ENCODE measurements at regions not wholly inside any gene's neighbourhood (a gene's known extent, or its start where the extent isn't known, plus 50 kb on each side); places are given as distances from the start of the nearest gene placed in this dataset.
"Not testable (repeated sequence)": the region's sequence is repeated elsewhere in the genome, so short reads cannot be mapped to it uniquely, and the experiment has no call there.

DNA sequence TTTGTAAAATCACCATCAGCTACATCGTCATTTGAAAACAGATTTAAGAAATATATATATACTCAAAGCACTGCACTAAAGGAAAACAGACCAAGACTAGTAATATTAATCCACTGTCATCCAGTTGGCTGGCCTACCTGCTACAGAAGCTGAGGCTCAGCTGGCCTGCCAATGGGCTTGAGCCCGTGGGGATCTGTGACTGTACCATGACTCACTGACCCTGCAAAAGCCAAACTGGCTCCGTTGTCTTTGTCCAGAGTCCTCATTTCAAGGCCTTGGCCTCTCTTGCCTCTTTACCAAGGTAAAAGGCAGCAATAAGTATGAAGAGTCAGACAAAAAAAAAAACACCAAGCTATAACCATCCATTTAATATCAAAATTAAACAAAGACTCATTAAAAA, 463.5 kb upstream of the RASGRP1 start:
- Histone ChIP-seq H3K9me3 (ENCODE audit: control insufficient read depth, low read length) (no peaks in the 10 kb centered on the region), H3K27ac (ENCODE audit: low read depth, low read length, severe bottlenecking) (no peak overlapping the region), H3K4me1 (ENCODE audit: control insufficient read depth, insufficient read depth, low read length, poor library complexity, severe bottlenecking) (peaks cover 5% of the 10 kb centered on the region), H3K4me3 (ENCODE audit: extremely low read depth, insufficient read depth, low read length, poor library complexity, severe bottlenecking) (no peak overlapping the region), H3K36me3 (ENCODE audit: control insufficient read depth, insufficient read depth, low read length) (no peaks in the 10 kb centered on the region)
- 52 to 77% methylated on average over 2 of the region's 3 CpGs for WGBS, 2 experiments (ENCODE audit: insufficient coverage in 2 of 2)

DNA sequence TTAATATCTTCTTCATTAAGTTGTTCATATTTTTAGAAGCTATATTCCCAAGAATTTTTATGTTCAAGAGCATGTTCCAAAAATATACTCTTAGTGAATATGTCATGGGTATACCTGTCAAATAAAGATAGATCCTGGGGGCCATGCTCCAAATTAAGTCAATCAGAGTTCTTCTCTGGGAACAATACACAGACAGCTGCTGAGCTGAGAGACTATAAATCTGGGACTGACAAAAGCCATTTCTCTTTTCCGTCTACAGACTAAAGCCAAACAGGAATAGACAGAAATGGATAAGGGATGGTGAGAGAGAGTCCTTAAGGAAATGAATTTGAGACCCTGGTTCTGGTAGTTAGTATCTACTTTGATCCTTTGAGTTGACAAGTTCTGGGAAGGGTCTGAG, 465.1 kb upstream of the RASGRP1 start:
- no peaks in the 10 kb centered on the region for H3K9me3 ChIP-seq (ENCODE audit: control insufficient read depth, low read length)
- no peak overlapping the region for H3K27ac ChIP-seq (ENCODE audit: low read depth, low read length, severe bottlenecking)
- no peaks in the 10 kb centered on the region for H3K36me3 ChIP-seq (ENCODE audit: control insufficient read depth, insufficient read depth, low read length)
- 100% methylated on average over 1 of the region's 1 CpG; no CpG with 5 or more reads in 1 of the 2 experiments for WGBS, 2 experiments (ENCODE audit: insufficient coverage in 2 of 2)
- peaks cover 2% of the 10 kb centered on the region for H3K4me1 ChIP-seq (ENCODE audit: control insufficient read depth, insufficient read depth, low read length, poor library complexity, severe bottlenecking)
- H3K4me3 ChIP-seq (ENCODE audit: extremely low read depth, insufficient read depth, low read length, poor library complexity, severe bottlenecking): no peak overlapping the region

DNA sequence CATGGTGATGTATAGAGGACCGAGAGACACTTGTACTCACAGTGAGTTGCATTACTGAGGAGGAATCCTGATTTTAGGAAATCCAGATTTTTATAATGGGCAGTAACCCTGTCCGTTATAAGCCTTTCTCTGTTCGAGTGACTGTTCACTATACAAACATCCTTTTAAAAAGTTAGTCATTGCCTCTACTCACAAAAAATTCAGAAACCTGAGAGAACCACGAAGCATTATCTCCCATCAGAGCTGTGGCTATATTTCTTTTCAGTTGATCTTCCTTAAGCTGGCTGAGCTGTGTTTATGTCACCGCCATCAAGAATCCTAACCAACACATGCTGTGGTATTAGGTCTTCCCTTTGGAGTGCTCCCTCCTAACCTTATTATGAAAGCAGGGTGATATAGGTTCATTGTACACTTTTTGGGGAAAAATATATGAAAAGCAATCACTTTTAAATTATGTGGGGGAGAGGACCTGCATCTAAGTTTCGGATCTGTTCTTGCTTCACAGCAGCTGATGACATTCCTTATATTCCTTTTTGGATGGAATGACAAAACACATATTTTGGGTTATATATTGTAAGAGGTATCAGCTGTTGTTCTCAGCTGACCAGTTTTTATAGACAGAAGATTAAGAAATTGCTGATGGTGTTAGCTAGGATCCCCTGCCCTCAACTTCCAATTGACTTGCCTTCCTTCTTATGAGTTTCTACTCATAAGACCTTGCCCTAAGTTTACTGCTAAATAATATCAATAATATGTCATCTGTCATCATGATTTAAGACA, 465.9 kb upstream of the RASGRP1 start:
- Histone ChIP-seq H3K4me3 (ENCODE audit: extremely low read depth, insufficient read depth, low read length, poor library complexity, severe bottlenecking) (no peak overlapping the region), H3K36me3 (ENCODE audit: control insufficient read depth, insufficient read depth, low read length) (no peaks in the 10 kb centered on the region), H3K9me3 (ENCODE audit: control insufficient read depth, low read length) (no peaks in the 10 kb centered on the region), H3K27ac (ENCODE audit: low read depth, low read length, severe bottlenecking) (no peak overlapping the region), H3K4me1 (ENCODE audit: control insufficient read depth, insufficient read depth, low read length, poor library complexity, severe bottlenecking) (no peaks in the 10 kb centered on the region)
- WGBS, 2 experiments (ENCODE audit: insufficient coverage in 2 of 2): 100% methylated on average over 2 to 5 of the region's 6 CpGs

DNA sequence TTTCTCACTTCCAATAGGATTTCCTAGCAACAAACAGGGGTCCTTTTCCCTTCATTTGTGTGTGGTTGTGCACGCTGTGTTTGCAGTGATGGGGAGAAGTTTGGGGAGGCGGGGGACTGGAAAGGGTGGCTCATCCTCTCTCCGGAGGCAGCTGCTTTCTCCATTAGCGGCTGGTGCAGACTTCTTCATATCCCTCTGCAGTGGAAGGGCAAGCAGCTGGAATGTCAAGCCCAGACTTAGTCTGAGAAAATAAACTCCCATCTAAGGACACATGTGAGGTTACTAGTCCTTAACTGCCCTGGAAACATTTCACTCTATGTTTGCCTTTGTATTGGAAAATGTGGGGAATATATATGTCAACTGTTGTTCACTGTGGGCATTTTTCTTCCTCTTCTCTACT, 467.0 kb upstream of the RASGRP1 start:
- no peak overlapping the region for H3K27ac ChIP-seq (ENCODE audit: low read depth, low read length, severe bottlenecking)
- no peaks in the 10 kb centered on the region for H3K4me1 ChIP-seq (ENCODE audit: control insufficient read depth, insufficient read depth, low read length, poor library complexity, severe bottlenecking)
- no peaks in the 10 kb centered on the region for H3K36me3 ChIP-seq (ENCODE audit: control insufficient read depth, insufficient read depth, low read length)
- WGBS, 2 experiments (ENCODE audit: insufficient coverage in 2 of 2): 70% methylated on average over 2 of the region's 4 CpGs; no CpG with 5 or more reads in 1 of the 2 experiments
- no peak overlapping the region for H3K4me3 ChIP-seq (ENCODE audit: extremely low read depth, insufficient read depth, low read length, poor library complexity, severe bottlenecking)
- H3K9me3 ChIP-seq (ENCODE audit: control insufficient read depth, low read length): no peaks in the 10 kb centered on the region

DNA sequence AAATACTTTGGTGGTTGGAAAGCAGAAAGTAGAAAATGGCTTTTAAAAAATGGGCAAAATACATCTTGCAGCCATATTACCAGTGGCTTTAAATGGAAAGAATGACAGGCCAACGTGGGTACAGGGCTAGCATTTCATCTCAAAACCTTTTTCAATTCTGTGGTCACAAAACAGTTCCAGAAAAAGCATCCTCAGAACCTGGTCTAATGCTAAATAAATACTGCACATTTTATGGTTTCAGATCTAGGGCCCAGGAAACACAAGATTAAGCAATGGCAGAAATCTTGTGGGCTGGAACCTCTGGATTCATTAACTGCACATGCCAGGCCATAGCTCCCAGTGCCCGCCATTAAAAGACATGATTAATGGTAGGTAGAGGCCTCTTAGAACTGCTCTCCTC, 470.2 kb upstream of the RASGRP1 start:
- 80 to 83% methylated on average over 1 to 2 of the region's 2 CpGs for WGBS, 2 experiments (ENCODE audit: insufficient coverage in 2 of 2)
- Histone ChIP-seq H3K4me1 (ENCODE audit: control insufficient read depth, insufficient read depth, low read length, poor library complexity, severe bottlenecking) (no peaks in the 10 kb centered on the region), H3K9me3 (ENCODE audit: control insufficient read depth, low read length) (no peaks in the 10 kb centered on the region), H3K27ac (ENCODE audit: low read depth, low read length, severe bottlenecking) (no peak overlapping the region), H3K36me3 (ENCODE audit: control insufficient read depth, insufficient read depth, low read length) (no peaks in the 10 kb centered on the region), H3K4me3 (ENCODE audit: extremely low read depth, insufficient read depth, low read length, poor library complexity, severe bottlenecking) (no peak overlapping the region)

DNA sequence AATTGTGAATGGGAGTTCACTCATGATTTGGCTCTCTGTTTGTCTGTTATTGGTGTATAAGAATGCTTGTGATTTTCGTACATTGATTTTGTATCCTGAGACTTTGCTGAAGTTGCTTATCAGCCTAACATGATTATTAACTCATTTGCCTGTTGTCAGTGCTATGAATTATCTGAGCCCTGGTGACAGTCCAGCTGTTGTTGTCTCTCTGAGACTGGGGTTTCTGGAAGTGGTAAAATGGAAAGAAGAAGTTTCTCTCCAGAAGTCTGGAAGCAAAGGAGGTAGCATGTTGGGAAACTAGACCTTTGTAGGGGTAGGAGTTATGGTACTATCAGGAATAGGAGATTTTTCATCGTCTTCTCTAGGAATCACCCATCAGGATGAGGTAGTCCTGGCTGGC, 473.0 kb upstream of the RASGRP1 start:
- H3K4me3 ChIP-seq (ENCODE audit: extremely low read depth, insufficient read depth, low read length, poor library complexity, severe bottlenecking); H3K9me3 ChIP-seq (ENCODE audit: control insufficient read depth, low read length): not testable (repeated sequence)

DNA sequence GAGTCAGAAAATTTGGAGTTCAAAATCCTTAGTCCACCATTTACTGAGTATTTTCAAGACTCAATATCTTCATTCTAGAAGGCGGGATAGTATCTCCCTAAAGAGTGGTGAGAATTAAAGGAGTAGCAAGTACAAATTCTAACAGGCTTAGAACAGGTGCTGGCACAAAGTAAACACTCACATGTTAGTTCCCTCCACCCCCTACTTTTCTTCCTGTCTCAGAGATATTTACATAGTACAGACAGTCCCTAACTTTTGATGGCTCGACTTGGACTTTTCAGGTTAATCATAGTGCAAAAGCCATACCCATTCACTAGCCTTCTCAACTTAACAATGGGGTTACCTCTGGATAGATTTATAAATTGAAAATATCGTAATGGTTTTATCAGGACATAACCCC, 476.2 kb upstream of the RASGRP1 start:
- no CpG with 5 or more reads among the region's 3 CpGs for WGBS, 2 experiments (ENCODE audit: insufficient coverage in 2 of 2)
- Histone ChIP-seq H3K4me1 (ENCODE audit: control insufficient read depth, insufficient read depth, low read length, poor library complexity, severe bottlenecking) (peaks cover 5% of the 10 kb centered on the region), H3K4me3 (ENCODE audit: extremely low read depth, insufficient read depth, low read length, poor library complexity, severe bottlenecking) (no peak overlapping the region), H3K9me3 (ENCODE audit: control insufficient read depth, low read length) (no peaks in the 10 kb centered on the region), H3K36me3 (ENCODE audit: control insufficient read depth, insufficient read depth, low read length) (no peaks in the 10 kb centered on the region), H3K27ac (ENCODE audit: low read depth, low read length, severe bottlenecking) (no peak overlapping the region)

More for the DNA sequence above, 473.0 kb upstream of the RASGRP1 start:
- not testable (repeated sequence) for H3K4me1 ChIP-seq (ENCODE audit: control insufficient read depth, insufficient read depth, low read length, poor library complexity, severe bottlenecking); H3K27ac ChIP-seq (ENCODE audit: low read depth, low read length, severe bottlenecking); H3K36me3 ChIP-seq (ENCODE audit: control insufficient read depth, insufficient read depth, low read length)
- WGBS, 2 experiments (ENCODE audit: insufficient coverage in 2 of 2): 100% methylated on average over 1 of the region's 2 CpGs

DNA sequence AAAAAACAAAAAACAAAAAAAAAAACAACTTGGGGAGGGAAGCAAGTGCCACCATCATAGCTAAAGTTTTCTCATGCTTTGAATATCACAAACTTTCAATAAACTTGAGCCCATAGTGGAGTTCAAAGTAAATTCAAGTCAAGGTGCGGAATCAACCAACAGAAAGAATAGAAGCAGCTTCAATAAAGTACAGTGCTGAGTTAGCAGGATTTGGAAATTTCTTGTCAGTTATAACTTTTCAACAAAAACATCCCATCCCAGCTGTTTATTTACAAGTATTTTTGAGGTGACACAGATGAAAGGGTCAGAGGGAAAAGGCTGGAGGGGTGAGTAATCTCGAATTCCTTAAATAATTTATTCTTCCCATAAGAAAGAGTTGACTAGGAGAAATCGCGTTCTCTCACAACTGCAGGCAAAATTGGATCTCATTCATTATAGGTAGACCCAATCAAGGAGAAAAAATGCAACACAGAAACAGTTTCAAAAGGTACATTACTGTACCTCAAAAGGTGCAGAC, 477.4 kb upstream of the RASGRP1 start:
- Histone ChIP-seq H3K4me1 (ENCODE audit: control insufficient read depth, insufficient read depth, low read length, poor library complexity, severe bottlenecking) (peaks cover 5% of the 10 kb centered on the region), H3K27ac (ENCODE audit: low read depth, low read length, severe bottlenecking) (no peak overlapping the region), H3K36me3 (ENCODE audit: control insufficient read depth, insufficient read depth, low read length) (no peaks in the 10 kb centered on the region), H3K4me3 (ENCODE audit: extremely low read depth, insufficient read depth, low read length, poor library complexity, severe bottlenecking) (no peak overlapping the region), H3K9me3 (ENCODE audit: control insufficient read depth, low read length) (no peaks in the 10 kb centered on the region)
- 100% methylated on average over 1 of the region's 4 CpGs; no CpG with 5 or more reads in 1 of the 2 experiments for WGBS, 2 experiments (ENCODE audit: insufficient coverage in 2 of 2)

DNA sequence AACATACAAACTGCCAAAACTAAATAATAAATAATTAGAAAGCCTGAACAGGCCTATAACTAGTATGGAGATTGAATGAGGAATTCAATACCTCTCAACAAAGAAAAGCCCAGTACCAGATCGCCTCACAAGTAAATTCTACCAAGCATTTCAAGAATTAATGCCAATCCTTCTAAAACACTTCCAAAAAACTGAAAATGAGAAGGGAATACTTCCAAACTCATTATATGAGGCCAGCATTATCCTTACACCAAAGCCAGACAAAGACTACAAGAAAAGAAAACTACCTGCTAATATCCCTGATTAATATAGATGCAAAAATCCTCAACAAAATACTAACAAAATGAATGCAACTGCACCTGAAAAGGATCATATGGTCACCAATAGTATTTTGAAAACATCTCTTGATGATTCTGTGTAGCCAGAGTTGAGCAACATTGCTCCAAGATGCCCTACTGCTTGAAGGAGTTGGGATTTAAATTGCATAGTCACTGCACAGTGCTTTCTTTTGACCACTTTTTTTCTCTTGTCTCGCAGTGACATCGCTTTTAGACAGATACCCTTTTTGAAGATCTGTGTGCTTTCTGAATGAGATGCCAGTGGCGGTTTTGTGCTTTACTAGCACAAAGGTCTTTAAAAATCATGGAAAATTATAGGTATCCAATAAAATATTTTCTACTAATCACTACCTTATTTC, 487.2 kb upstream of the RASGRP1 start:
- Histone ChIP-seq H3K4me1 (ENCODE audit: control insufficient read depth, insufficient read depth, low read length, poor library complexity, severe bottlenecking) (peaks cover 6% of the 10 kb centered on the region), H3K36me3 (ENCODE audit: control insufficient read depth, insufficient read depth, low read length) (no peaks in the 10 kb centered on the region), H3K9me3 (ENCODE audit: control insufficient read depth, low read length) (peaks cover 12% of the 10 kb centered on the region), H3K4me3 (ENCODE audit: extremely low read depth, insufficient read depth, low read length, poor library complexity, severe bottlenecking) (no peak overlapping the region), H3K27ac (ENCODE audit: low read depth, low read length, severe bottlenecking) (no peak overlapping the region)
- WGBS, 2 experiments (ENCODE audit: insufficient coverage in 2 of 2): 83% methylated on average over 1 of the region's 4 CpGs; no CpG with 5 or more reads in 1 of the 2 experiments

DNA sequence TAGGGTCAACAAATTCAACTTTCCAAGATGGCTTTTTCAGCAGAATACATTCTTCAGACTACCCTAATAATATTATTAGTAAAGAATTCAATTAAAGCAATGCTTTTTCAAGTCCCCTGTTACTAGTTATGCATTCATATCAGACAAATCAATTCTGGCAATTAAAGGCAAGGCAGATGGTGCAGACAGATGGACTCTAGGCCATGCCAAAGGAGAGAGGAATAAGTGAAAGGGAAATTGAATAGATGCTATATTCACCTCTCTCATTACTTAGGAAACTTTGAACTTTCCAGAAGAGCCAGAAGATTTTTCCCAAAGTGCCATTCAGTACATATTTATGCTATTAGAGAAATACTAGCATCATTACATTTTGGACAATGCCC, 487.7 kb upstream of the RASGRP1 start:
- Histone ChIP-seq H3K27ac (ENCODE audit: low read depth, low read length, severe bottlenecking) (no peak overlapping the region), H3K4me1 (ENCODE audit: control insufficient read depth, insufficient read depth, low read length, poor library complexity, severe bottlenecking) (peaks cover 6% of the 10 kb centered on the region), H3K9me3 (ENCODE audit: control insufficient read depth, low read length) (peaks cover 12% of the 10 kb centered on the region), H3K4me3 (ENCODE audit: extremely low read depth, insufficient read depth, low read length, poor library complexity, severe bottlenecking) (no peak overlapping the region), H3K36me3 (ENCODE audit: control insufficient read depth, insufficient read depth, low read length) (no peaks in the 10 kb centered on the region)

DNA sequence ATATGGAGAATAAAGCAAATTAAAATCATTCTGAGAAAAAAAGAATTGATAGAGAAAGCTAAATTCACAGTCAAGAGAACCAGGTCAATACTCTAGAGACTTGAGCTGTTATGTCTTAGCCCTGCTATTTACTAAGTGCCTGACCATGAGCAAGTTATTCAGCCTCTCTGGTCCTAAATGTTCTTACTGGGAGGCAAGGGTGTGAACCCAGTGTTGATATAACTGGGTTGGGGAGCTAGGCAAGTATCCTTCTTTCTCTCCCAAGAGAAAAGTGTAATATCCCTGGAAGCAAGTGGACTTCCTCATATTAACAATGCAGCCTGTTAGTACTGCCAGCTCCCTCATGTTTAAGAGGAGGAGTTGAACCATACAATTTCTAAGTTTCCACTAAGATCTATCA, 488.9 kb upstream of the RASGRP1 start:
- no peaks in the 10 kb centered on the region for H3K36me3 ChIP-seq (ENCODE audit: control insufficient read depth, insufficient read depth, low read length)
- no peak overlapping the region for H3K4me3 ChIP-seq (ENCODE audit: extremely low read depth, insufficient read depth, low read length, poor library complexity, severe bottlenecking)
- peaks cover 10% of the 10 kb centered on the region for H3K9me3 ChIP-seq (ENCODE audit: control insufficient read depth, low read length)
- peaks cover 6% of the 10 kb centered on the region for H3K4me1 ChIP-seq (ENCODE audit: control insufficient read depth, insufficient read depth, low read length, poor library complexity, severe bottlenecking)
- H3K27ac ChIP-seq (ENCODE audit: low read depth, low read length, severe bottlenecking): no peak overlapping the region

All from mesodermal cell (in vitro differentiated cells).